Ishikawa (cell line): ENCODE measurements at regions not wholly inside any gene's neighbourhood (a gene's known extent, or its start where the extent isn't known, plus 50 kb on each side); places are given as distances from the start of the nearest gene placed in this dataset.

Experiments
- CEBPB ChIP-seq: IDR thresholded peaks from 2 replicates; pipeline ENCODE4 v1.6.1; 2012
- CREB1 ChIP-seq: IDR thresholded peaks from 2 replicates; pipeline ENCODE4 v1.6.1; 2012; ENCODE audit warnings: low read depth
- EGR1 ChIP-seq: IDR thresholded peaks from 2 replicates; pipeline ENCODE4 v1.6.1; 2012
- EP300 ChIP-seq: IDR thresholded peaks from 2 replicates; pipeline ENCODE4 v1.6.1; 2012; ENCODE audit warnings: borderline replicate concordance
- FOXM1 ChIP-seq: IDR thresholded peaks from 2 replicates; pipeline ENCODE4 v1.6.1; 2012; ENCODE audit warnings: low read depth, borderline replicate concordance
- NFIC ChIP-seq: IDR thresholded peaks from 2 replicates; pipeline ENCODE4 v1.6.1; 2012
- RAD21 ChIP-seq: IDR thresholded peaks from 2 replicates; pipeline ENCODE4 v1.6.1; 2012; ENCODE audit warnings: low read depth
- TAF1 ChIP-seq: IDR thresholded peaks from 2 replicates; pipeline ENCODE4 v1.6.1; 2012; ENCODE audit warnings: low read depth, mild to moderate bottlenecking
- TCF12 ChIP-seq: IDR thresholded peaks from 2 replicates; pipeline ENCODE4 v1.6.1; 2012; ENCODE audit warnings: low read depth
- TEAD4 ChIP-seq: IDR thresholded peaks from 2 replicates; pipeline ENCODE4 v1.6.1; 2012
- YY1 ChIP-seq: IDR thresholded peaks from 2 replicates; pipeline ENCODE4 v1.6.1; 2012; ENCODE audit warnings: low read depth
- ZBTB7A ChIP-seq: IDR thresholded peaks from 2 replicates; pipeline ENCODE4 v1.6.1; 2012; ENCODE audit warnings: low read depth
- TF ChIP-seq, protein P1 (sequence below): IDR thresholded peaks from 2 replicates; pipeline ENCODE4 v1.6.1; 2012
- TF ChIP-seq, protein P2 (sequence below): IDR thresholded peaks from 2 replicates; pipeline ENCODE4 v1.6.1; 2012
- TF ChIP-seq, protein P3 (sequence below): IDR thresholded peaks from 2 replicates; pipeline ENCODE4 v1.6.1; 2012; ENCODE audit warnings: low read depth, mild to moderate bottlenecking

DNA sequence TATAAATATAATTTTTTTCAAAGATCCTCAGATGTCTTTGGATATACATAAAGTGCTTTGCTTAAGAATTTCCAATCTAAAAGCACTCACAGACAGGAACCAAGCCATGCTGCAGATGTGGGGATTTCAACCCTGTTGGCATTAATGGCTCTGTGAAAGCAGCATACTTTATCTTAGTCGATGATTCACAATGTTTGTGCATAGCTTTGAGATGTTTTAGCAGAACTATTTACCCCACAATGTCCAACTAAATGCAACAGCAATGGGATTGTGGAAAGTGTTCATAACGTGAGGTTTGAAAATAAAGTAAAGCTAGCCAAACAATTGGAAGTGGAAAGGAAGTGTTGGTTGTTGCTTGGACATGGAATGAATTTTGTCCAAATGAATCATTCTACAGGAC lies 371.4 kb downstream of the SOX2 start:
- TF ChIP-seq, protein P1, sequence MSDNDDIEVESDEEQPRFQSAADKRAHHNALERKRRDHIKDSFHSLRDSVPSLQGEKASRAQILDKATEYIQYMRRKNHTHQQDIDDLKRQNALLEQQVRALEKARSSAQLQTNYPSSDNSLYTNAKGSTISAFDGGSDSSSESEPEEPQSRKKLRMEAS = no peak
- TF ChIP-seq TEAD4 (no peak), ZBTB7A (no peak), FOXM1 (no peak), RAD21 (no peak), TCF12 (no peak), CREB1 (no peak), EP300 (no peak), NFIC (no peak), CEBPB (no peak), EGR1 (no peak), TAF1 (no peak), YY1 (no peak)
- TF ChIP-seq, protein P2, sequence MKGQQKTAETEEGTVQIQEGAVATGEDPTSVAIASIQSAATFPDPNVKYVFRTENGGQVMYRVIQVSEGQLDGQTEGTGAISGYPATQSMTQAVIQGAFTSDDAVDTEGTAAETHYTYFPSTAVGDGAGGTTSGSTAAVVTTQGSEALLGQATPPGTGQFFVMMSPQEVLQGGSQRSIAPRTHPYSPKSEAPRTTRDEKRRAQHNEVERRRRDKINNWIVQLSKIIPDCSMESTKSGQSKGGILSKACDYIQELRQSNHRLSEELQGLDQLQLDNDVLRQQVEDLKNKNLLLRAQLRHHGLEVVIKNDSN = no peak
- TF ChIP-seq, protein P3, sequence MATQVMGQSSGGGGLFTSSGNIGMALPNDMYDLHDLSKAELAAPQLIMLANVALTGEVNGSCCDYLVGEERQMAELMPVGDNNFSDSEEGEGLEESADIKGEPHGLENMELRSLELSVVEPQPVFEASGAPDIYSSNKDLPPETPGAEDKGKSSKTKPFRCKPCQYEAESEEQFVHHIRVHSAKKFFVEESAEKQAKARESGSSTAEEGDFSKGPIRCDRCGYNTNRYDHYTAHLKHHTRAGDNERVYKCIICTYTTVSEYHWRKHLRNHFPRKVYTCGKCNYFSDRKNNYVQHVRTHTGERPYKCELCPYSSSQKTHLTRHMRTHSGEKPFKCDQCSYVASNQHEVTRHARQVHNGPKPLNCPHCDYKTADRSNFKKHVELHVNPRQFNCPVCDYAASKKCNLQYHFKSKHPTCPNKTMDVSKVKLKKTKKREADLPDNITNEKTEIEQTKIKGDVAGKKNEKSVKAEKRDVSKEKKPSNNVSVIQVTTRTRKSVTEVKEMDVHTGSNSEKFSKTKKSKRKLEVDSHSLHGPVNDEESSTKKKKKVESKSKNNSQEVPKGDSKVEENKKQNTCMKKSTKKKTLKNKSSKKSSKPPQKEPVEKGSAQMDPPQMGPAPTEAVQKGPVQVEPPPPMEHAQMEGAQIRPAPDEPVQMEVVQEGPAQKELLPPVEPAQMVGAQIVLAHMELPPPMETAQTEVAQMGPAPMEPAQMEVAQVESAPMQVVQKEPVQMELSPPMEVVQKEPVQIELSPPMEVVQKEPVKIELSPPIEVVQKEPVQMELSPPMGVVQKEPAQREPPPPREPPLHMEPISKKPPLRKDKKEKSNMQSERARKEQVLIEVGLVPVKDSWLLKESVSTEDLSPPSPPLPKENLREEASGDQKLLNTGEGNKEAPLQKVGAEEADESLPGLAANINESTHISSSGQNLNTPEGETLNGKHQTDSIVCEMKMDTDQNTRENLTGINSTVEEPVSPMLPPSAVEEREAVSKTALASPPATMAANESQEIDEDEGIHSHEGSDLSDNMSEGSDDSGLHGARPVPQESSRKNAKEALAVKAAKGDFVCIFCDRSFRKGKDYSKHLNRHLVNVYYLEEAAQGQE = no peak

DNA sequence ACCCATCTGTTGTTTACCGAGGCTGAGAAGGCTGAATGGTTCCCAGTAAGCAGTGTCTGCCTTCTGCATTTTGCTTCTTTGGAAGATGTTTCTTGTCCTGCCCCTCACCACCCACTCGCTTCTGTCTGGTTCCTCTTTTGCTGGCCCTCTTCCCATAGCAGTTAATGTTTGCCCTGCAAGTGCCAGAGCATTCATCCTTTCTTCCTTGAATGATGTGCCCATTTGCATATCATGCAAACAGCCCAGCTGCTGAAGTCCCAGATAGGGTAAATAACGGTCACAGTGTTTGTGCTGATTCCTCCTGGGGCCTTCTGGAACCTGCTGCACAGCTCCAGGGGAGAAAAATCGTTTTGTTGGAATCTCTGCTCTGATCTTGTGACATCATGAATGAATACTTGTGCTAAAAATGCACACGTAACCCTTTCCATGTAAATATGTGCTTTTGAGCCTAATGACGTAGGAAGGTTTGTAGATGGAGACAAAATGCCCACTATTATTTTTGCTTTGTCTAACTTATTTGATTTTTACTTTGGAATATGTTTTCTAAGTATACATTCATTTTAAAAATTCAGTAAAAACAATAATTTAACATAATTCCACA lies 381.0 kb downstream of the SOX2 start:
- no peak for TF ChIP-seq TAF1
- no peak for TF ChIP-seq RAD21
- TF ChIP-seq, protein P3 = no peak
- TF ChIP-seq ZBTB7A = no peak
- TF ChIP-seq EGR1 = no peak
- TF ChIP-seq, protein P2 = no peak
- TF ChIP-seq FOXM1 = no peak
- no peak for TF ChIP-seq CREB1
- TF ChIP-seq, protein P1 = no peak
- no peak for TF ChIP-seq NFIC
- no peak for TF ChIP-seq YY1
- TF ChIP-seq TCF12 = no peak

DNA sequence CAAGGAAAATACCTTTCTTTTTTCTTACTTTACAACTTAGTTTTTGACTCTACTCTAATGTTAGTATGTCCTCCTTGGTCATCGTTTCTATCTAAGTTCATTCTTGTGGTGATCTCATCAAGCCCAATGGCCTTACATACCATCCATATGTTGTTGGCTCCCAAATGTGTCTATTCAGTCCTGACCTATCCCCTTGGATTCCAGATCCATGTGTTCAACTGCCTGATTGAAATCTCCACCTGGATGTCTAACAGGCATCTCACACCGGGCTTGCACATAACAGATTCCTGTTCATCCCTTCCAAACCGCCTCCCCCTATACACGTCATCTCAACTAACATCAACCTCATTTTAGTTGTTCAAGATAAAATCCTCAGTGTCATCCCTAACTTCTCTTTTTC lies 382.6 kb downstream of the SOX2 start:
- TF ChIP-seq EP300 (no peak), FOXM1 (no peak), TAF1 (no peak), ZBTB7A (no peak), TCF12 (no peak), NFIC (no peak), CEBPB (no peak), TEAD4 (no peak), CREB1 (no peak)
- TF ChIP-seq, protein P3 = no peak
- TF ChIP-seq, protein P1 = no peak

DNA sequence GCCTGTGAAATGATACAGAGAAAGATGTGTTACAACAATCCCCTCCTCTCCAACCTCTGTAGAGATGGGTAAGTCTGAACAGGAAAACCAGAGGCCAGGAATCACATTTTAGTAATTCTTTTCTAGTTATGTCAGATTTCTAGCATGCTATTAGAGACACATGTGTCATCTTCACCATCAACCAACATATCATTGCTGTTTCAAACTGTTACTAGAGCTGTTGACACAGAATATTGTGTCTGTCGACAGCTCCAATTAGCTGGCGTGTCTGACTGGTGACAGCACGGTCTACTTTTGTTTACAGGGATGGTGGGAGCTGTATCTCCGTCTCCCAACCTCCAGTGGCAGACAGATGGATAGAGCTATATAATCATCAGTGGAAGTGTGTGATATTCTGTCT lies 393.2 kb downstream of the SOX2 start:
- no peak for TF ChIP-seq EGR1
- TF ChIP-seq TEAD4 = no peak
- no peak for TF ChIP-seq EP300
- TF ChIP-seq, protein P3 = no peak
- TF ChIP-seq NFIC = no peak
- no peak for TF ChIP-seq FOXM1
- TF ChIP-seq ZBTB7A = no peak
- no peak for TF ChIP-seq TAF1
- TF ChIP-seq RAD21 = no peak
